SK-N-SH (cell line): ENCODE measurements at regions not wholly inside any gene's neighbourhood (a gene's known extent, or its start where the extent isn't known, plus 50 kb on each side); places are given as distances from the start of the nearest gene placed in this dataset.

Source experiments
- CTCF ChIA-PET: fragments of 300-600, 350-600 bp; formaldehyde crosslinking; extraction: SDS; loops from one replicate; lab custom pipeline; 2021; lab: Yijun Ruan, JAX
- POLR2A ChIA-PET: fragments of 350-600 bp; sonication (Branson Sonifier 250); formaldehyde crosslinking; extraction: SDS; loops from one replicate; lab custom pipeline; 2020; ENCODE audit warnings: antibody characterized with exemption, inconsistent platforms; lab: Yijun Ruan, JAX
- DNase-seq: peaks from one replicate; pipeline ENCODE4 v3.0.0; 2012
- H2AFZ ChIP-seq: fragments of 200-600 bp; sonication (generic); 2 replicates; pipeline ENCODE4 v1.8.1; 2016; ENCODE audit warnings: antibody characterized with exemption, mild to moderate bottlenecking, low read depth
- H3F3A ChIP-seq: fragments of 200-600 bp; sonication (generic); replicated peaks from 2 replicates; pipeline ENCODE3; 2016; ENCODE audit warnings: antibody characterized with exemption, mild to moderate bottlenecking; ENCODE audit not compliant: insufficient read depth
- H3K27ac ChIP-seq, 2 experiments: fragments of 200-500 bp in 1 of 2; fragments of 200-600 bp in 1 of 2; sonication (Bioruptor generic) in 1 of 2; sonication (generic), shearing (Covaris generic) in 1 of 2; 2 replicates each; pipeline versions ENCODE4 v1.5.1 to v1.6.1; 2014 to 2016; ENCODE audit warnings: low read depth in 2 of 2, inconsistent platforms in 1 of 2, low read length in 1 of 2, mild to moderate bottlenecking in 1 of 2, mixed read lengths in 1 of 2
- H3K27me3 ChIP-seq: fragments of 200-600 bp; sonication (generic), shearing (Covaris generic); 2 replicates; pipeline ENCODE4 v1.6.1; 2016; ENCODE audit warnings: mixed run types; ENCODE audit not compliant: insufficient read depth
- H3K36me3 ChIP-seq, 2 experiments: fragments of 200-500 bp in 1 of 2; fragments of 200-600 bp in 1 of 2; sonication (Bioruptor generic) in 1 of 2; sonication (generic) in 1 of 2; replicated peaks in 1 of 2; 2 replicates each; pipeline versions ENCODE3 to v1.5.1; 2014 to 2016; ENCODE audit warnings: low read length in 1 of 2, mild to moderate bottlenecking in 1 of 2; ENCODE audit not compliant: insufficient read depth in 2 of 2, control insufficient read depth in 1 of 2
- H3K4me1 ChIP-seq, 2 experiments: fragments of 200-500 bp in 1 of 2; fragments of 200-600 bp in 1 of 2; sonication (Bioruptor generic) in 1 of 2; sonication (generic), shearing (Covaris generic) in 1 of 2; 2 replicates each; pipeline versions ENCODE4 v1.5.1 to v1.6.1; 2014 to 2016; ENCODE audit warnings: low read depth in 1 of 2, low read length in 1 of 2, mixed run types in 1 of 2; ENCODE audit not compliant: insufficient read depth in 2 of 2, control insufficient read depth in 1 of 2
- H3K4me2 ChIP-seq: fragments of 200-600 bp; sonication (generic), shearing (Covaris generic); 2 replicates; pipeline ENCODE4 v1.6.1; 2017; ENCODE audit warnings: mixed run types
- H3K4me3 ChIP-seq, 2 experiments: fragments of 200-500 bp in 1 of 2; fragments of 200-600 bp in 1 of 2; sonication (Bioruptor generic) in 1 of 2; sonication (generic), shearing (Covaris generic) in 1 of 2; 2 replicates each; pipeline versions ENCODE4 v1.5.1 to v1.8.1; 2014 to 2016; ENCODE audit warnings: low read depth in 2 of 2, inconsistent platforms in 1 of 2, low read length in 1 of 2, mild to moderate bottlenecking in 1 of 2, mixed read lengths in 1 of 2, moderate library complexity in 1 of 2
- H3K79me2 ChIP-seq: fragments of 200-600 bp; sonication (generic); 2 replicates; pipeline ENCODE4 v1.8.1; 2017; ENCODE audit warnings: mild to moderate bottlenecking; ENCODE audit not compliant: insufficient read depth
- H3K9ac ChIP-seq: fragments of 200-600 bp; sonication (generic); 2 replicates; pipeline ENCODE4 v1.6.1; 2017; ENCODE audit warnings: mixed run types
- H3K9me2 ChIP-seq: fragments of 200-600 bp; sonication (generic); 2 replicates; pipeline ENCODE4 v1.6.1; 2017; ENCODE audit warnings: mixed run types
- H3K9me3 ChIP-seq: fragments of 200-600 bp; sonication (generic); 2 replicates; pipeline ENCODE4 v1.6.1; 2017; ENCODE audit warnings: mixed run types, mild to moderate bottlenecking, moderate library complexity
- H4K20me1 ChIP-seq: fragments of 200-600 bp; sonication (generic); 2 replicates; pipeline ENCODE4 v1.6.1; 2017; ENCODE audit warnings: mild to moderate bottlenecking, mixed run types; ENCODE audit not compliant: insufficient read depth
- CHD2 ChIP-seq: fragments of 150-350 bp; IDR thresholded peaks from 2 replicates; pipeline ENCODE4 v1.6.1; 2018; ENCODE audit warnings: low read length; ENCODE audit not compliant: partially characterized antibody
- ELF1 ChIP-seq: IDR thresholded peaks from 2 replicates; pipeline ENCODE4 v1.4.0; 2012
- FOSL2 ChIP-seq: IDR thresholded peaks from 2 replicates; pipeline ENCODE4 v1.4.0; 2012; ENCODE audit warnings: low read depth, mild to moderate bottlenecking, moderate library complexity, borderline replicate concordance
- FOXJ3 ChIP-seq: sonication (generic); formaldehyde crosslinking; IDR thresholded peaks from 2 replicates; pipeline ENCODE4 v1.5.1; 2020; ENCODE audit warnings: mild to moderate bottlenecking, missing genetic modification reagents
- FOXM1 ChIP-seq: IDR thresholded peaks from 2 replicates; pipeline ENCODE4 v1.4.0; 2012; ENCODE audit warnings: low read depth, mild to moderate bottlenecking
- JUND ChIP-seq: IDR thresholded peaks from 2 replicates; pipeline ENCODE4 v1.4.0; 2012
- NRF1 ChIP-seq: IDR thresholded peaks from 2 replicates; pipeline ENCODE4 v1.6.1; 2012; ENCODE audit warnings: low read depth, mild to moderate bottlenecking, low read length
- POLR2AphosphoS5 ChIP-seq: IDR thresholded peaks from 2 replicates; pipeline ENCODE4 v1.6.1; 2012; ENCODE audit warnings: low read depth, low read length
- RAD21 ChIP-seq: IDR thresholded peaks from 2 replicates; pipeline ENCODE4 v1.6.1; 2012; ENCODE audit warnings: mild to moderate bottlenecking, low read length
- RCOR1 ChIP-seq: fragments of 150-350 bp; IDR thresholded peaks from 2 replicates; pipeline ENCODE4 v1.6.1; 2017; ENCODE audit warnings: antibody characterized with exemption, low read length
- RFX5 ChIP-seq: IDR thresholded peaks from 2 replicates; pipeline ENCODE4 v1.6.1; 2012; ENCODE audit warnings: mild to moderate bottlenecking, improper control_type of control experiment, low read length
- RXRA ChIP-seq: IDR thresholded peaks from 2 replicates; pipeline ENCODE4 v1.4.0; 2012; ENCODE audit warnings: low read depth, mild to moderate bottlenecking, borderline replicate concordance
- SMC3 ChIP-seq: IDR thresholded peaks from 2 replicates; pipeline ENCODE4 v1.6.1; 2012; ENCODE audit warnings: low read depth, low read length, improper control_type of control experiment
- TAF1 ChIP-seq: IDR thresholded peaks from 2 replicates; pipeline ENCODE4 v1.6.1; 2012; ENCODE audit warnings: low read depth, mild to moderate bottlenecking, low read length, moderate library complexity, borderline replicate concordance
- TCF12 ChIP-seq: IDR thresholded peaks from 2 replicates; pipeline ENCODE4 v1.4.0; 2012
- YY1 ChIP-seq: IDR thresholded peaks from 2 replicates; pipeline ENCODE4 v1.4.0; 2012; ENCODE audit warnings: low read depth, mild to moderate bottlenecking
- WGBS: methylation state at CpG from one replicate; pipeline ENCODE4 v1.1.6; 2017; ENCODE audit warnings: low lambda C conversion rate; 5-methylcytosine and 5-hydroxymethylcytosine counted together
- TF ChIP-seq, protein P1 (sequence below): IDR thresholded peaks from 2 replicates; pipeline ENCODE4 v1.4.0; 2012; ENCODE audit warnings: low read depth
- TF ChIP-seq, protein P2 (sequence below): fragments of 200-600 bp; sonication (generic); IDR thresholded peaks from 2 replicates; pipeline ENCODE4 v1.6.1; 2017; ENCODE audit warnings: antibody characterized with exemption, mild to moderate bottlenecking, moderate library complexity
- TF ChIP-seq, protein P3 (sequence below): IDR thresholded peaks from 2 replicates; pipeline ENCODE4; 2012
- TF ChIP-seq, protein P4 (sequence below): fragments of 150-350 bp; IDR thresholded peaks from 2 replicates; pipeline ENCODE4 v1.6.1; 2017; ENCODE audit warnings: antibody characterized with exemption, low read length, low read depth, borderline replicate concordance

DNA sequence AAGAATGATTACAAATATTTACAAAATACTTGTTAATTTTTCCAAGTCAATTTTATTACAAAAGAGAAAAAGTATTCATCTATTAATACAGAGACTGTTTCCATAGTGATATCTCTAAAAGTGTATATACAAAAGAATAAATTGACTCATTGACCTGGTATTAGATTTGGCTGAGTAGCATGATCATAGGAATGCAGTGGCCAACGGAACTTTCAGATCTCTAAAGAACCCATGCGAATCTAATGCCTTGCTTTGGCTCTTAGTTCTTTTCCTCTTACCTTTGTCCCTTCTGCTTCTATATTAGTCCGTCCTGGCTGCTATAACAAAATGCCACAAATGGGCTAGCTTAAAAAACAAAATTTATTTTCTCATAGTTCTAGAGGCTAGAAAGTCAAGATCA is 717.8 kb downstream of the TMTC2 start:
- ChIA-PET CTCF (no interaction called here), POLR2A (no interaction called here)
- H3K4me1 ChIP-seq, result no peaks in the 10 kb centered on the region
- no peaks in the 10 kb centered on the region for H3K9me2 ChIP-seq
- no peak for DNase-seq
- H3K27ac ChIP-seq, result no peak overlapping the region
- H3F3A ChIP-seq, result no peaks in the 10 kb centered on the region
- H3K9ac ChIP-seq, result no peak overlapping the region
- no peak overlapping the region for H2AFZ ChIP-seq
- no peak overlapping the region for H3K4me2 ChIP-seq
- no peaks in the 10 kb centered on the region for H3K9me3 ChIP-seq
- no peaks in the 10 kb centered on the region for H3K27me3 ChIP-seq
- no peaks in the 10 kb centered on the region for H3K79me2 ChIP-seq
- TF ChIP-seq SMC3 (no peak), POLR2AphosphoS5 (no peak), NRF1 (no peak), TCF12 (no peak), CHD2 (no peak), YY1 (no peak), RCOR1 (no peak), RAD21 (no peak), JUND (no peak), TAF1 (no peak), FOXM1 (no peak), FOSL2 (no peak), RFX5 (no peak), ELF1 (no peak)
- TF ChIP-seq, protein P1, sequence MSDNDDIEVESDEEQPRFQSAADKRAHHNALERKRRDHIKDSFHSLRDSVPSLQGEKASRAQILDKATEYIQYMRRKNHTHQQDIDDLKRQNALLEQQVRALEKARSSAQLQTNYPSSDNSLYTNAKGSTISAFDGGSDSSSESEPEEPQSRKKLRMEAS, result no peak
- TF ChIP-seq, protein P2, sequence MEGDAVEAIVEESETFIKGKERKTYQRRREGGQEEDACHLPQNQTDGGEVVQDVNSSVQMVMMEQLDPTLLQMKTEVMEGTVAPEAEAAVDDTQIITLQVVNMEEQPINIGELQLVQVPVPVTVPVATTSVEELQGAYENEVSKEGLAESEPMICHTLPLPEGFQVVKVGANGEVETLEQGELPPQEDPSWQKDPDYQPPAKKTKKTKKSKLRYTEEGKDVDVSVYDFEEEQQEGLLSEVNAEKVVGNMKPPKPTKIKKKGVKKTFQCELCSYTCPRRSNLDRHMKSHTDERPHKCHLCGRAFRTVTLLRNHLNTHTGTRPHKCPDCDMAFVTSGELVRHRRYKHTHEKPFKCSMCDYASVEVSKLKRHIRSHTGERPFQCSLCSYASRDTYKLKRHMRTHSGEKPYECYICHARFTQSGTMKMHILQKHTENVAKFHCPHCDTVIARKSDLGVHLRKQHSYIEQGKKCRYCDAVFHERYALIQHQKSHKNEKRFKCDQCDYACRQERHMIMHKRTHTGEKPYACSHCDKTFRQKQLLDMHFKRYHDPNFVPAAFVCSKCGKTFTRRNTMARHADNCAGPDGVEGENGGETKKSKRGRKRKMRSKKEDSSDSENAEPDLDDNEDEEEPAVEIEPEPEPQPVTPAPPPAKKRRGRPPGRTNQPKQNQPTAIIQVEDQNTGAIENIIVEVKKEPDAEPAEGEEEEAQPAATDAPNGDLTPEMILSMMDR, result no peak
- H3K36me3 ChIP-seq, result no peaks in the 10 kb centered on the region
- no peaks in the 10 kb centered on the region for H4K20me1 ChIP-seq
- 68% methylated on average over 3 of the region's 3 CpGs for WGBS
- no peak overlapping the region for H3K4me3 ChIP-seq

DNA sequence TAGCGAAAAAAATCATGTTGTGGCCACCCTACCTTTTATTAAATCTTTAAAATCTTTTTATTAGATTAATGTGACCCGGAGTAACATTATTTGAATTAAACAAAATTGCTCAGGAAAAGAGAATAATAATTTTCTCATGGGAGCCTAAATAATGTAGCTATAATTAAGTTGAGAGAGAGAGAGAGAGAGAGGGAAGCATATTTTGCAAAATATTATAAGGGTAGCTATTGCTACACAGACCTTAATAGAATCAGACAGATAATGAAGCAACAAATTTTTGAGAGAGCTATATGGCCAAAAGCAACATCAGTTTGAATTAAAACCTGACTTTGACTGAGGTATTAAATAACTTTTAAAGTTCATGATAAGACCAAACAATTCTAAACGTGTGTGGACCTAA is 703.5 kb downstream of the TMTC2 start:
- CTCF ChIA-PET, result interaction anchor here (1.4 kb wide), 1 partner anchor 705 kb away, joined by 6 read pairs; no protein-coding TSS in a partner anchor
- H3K4me3 ChIP-seq, result no peak overlapping the region
- 19% methylated on average over 3 of the region's 3 CpGs for WGBS
- H3K4me1 ChIP-seq, result peaks cover 0 to 2% of the 10 kb centered on the region in 2 experiments; a peak in 2 of 4 replicates
- H2AFZ ChIP-seq, result no peak overlapping the region
- POLR2A ChIA-PET, result no interaction called here
- no peaks in the 10 kb centered on the region for H3K9me2 ChIP-seq
- H3K4me2 ChIP-seq, result no peak overlapping the region
- no peaks in the 10 kb centered on the region for H3K27me3 ChIP-seq
- H3K9me3 ChIP-seq, result no peaks in the 10 kb centered on the region
- TF ChIP-seq, protein P3, sequence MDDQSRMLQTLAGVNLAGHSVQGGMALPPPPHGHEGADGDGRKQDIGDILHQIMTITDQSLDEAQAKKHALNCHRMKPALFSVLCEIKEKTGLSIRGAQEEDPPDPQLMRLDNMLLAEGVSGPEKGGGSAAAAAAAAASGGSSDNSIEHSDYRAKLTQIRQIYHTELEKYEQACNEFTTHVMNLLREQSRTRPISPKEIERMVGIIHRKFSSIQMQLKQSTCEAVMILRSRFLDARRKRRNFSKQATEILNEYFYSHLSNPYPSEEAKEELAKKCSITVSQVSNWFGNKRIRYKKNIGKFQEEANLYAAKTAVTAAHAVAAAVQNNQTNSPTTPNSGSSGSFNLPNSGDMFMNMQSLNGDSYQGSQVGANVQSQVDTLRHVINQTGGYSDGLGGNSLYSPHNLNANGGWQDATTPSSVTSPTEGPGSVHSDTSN, result no peak
- TF ChIP-seq RAD21, result no peak
- no peak for TF ChIP-seq RXRA
- TF ChIP-seq, protein P1, result no peak
- no peak for TF ChIP-seq FOXJ3 (CRISPR knock-in tag)
- TF ChIP-seq, protein P4, sequence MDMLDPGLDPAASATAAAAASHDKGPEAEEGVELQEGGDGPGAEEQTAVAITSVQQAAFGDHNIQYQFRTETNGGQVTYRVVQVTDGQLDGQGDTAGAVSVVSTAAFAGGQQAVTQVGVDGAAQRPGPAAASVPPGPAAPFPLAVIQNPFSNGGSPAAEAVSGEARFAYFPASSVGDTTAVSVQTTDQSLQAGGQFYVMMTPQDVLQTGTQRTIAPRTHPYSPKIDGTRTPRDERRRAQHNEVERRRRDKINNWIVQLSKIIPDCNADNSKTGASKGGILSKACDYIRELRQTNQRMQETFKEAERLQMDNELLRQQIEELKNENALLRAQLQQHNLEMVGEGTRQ, result no peak
- TF ChIP-seq TAF1, result no peak
- no peaks in the 10 kb centered on the region for H3F3A ChIP-seq
- H3K9ac ChIP-seq, result no peak overlapping the region
- peak overlapping the region in 1 of 2 experiments; percentile 67; a peak in 2 of 4 replicates for H3K27ac ChIP-seq
- no peaks in the 10 kb centered on the region for H3K79me2 ChIP-seq
- DNase-seq, result no peak
- H3K36me3 ChIP-seq, result no peaks in the 10 kb centered on the region
- H4K20me1 ChIP-seq, result no peaks in the 10 kb centered on the region
